Glomerular visceral epithelial cell (primary cell): ENCODE measurements at regions not wholly inside any gene's neighbourhood (a gene's known extent, or its start where the extent isn't known, plus 50 kb on each side); places are given as distances from the start of the nearest gene placed in this dataset.

ENCODE experiments used
- DNase-seq: peaks from one replicate; pipeline ENCODE4 v3.0.0-alpha.2; 2016; ENCODE audit errors: extremely low spot score

GRCh38 chr20:52820641-52821292, 151.4 kb upstream of the TSHZ2 start:
- DNase-seq = no peak

- no peak for DNase-seq
Measured at GRCh38 chr20:52818491-52818890, 153.7 kb upstream of the TSHZ2 start.

- DNase-seq = no peak
Measured at GRCh38 chr20:52817981-52818380, 154.2 kb upstream of the TSHZ2 start.

GRCh38 chr20:52817511-52817910, 154.6 kb upstream of the TSHZ2 start:
- no peak for DNase-seq

- DNase-seq = no peak
Measured at GRCh38 chr20:52814371-52814770, 157.8 kb upstream of the TSHZ2 start.

GRCh38 chr20:52812231-52812847, 159.8 kb upstream of the TSHZ2 start:
- no peak for DNase-seq

- no peak for DNase-seq
Measured at GRCh38 chr20:52809003-52809402, 163.2 kb upstream of the TSHZ2 start.

GRCh38 chr20:52806918-52807317, 165.2 kb upstream of the TSHZ2 start:
- no peak for DNase-seq

GRCh38 chr20:52805843-52806242, 166.3 kb upstream of the TSHZ2 start:
- no peak for DNase-seq

- DNase-seq = no peak
Measured at GRCh38 chr20:52805296-52805571, 166.9 kb upstream of the TSHZ2 start.

GRCh38 chr20:52804497-52805295, 167.5 kb upstream of the TSHZ2 start:
- no peak for DNase-seq

GRCh38 chr20:52801628-52802006, 170.5 kb upstream of the TSHZ2 start:
- no peak for DNase-seq

- no peak for DNase-seq
Measured at GRCh38 chr20:52800734-52801627, 171.2 kb upstream of the TSHZ2 start.

- DNase-seq = no peak
Measured at GRCh38 chr20:52799130-52799529, 173.0 kb upstream of the TSHZ2 start.

GRCh38 chr20:52798124-52798523, 174.0 kb upstream of the TSHZ2 start:
- no peak for DNase-seq

- no peak for DNase-seq
Measured at GRCh38 chr20:52794853-52795252, 177.3 kb upstream of the TSHZ2 start.

- no peak for DNase-seq
Measured at GRCh38 chr20:52793339-52793963, 178.7 kb upstream of the TSHZ2 start.

GRCh38 chr20:52791091-52791490, 181.1 kb upstream of the TSHZ2 start:
- DNase-seq = no peak

GRCh38 chr20:52789716-52790115, 182.4 kb upstream of the TSHZ2 start:
- no peak for DNase-seq

GRCh38 chr20:52787962-52788361, 184.2 kb upstream of the TSHZ2 start:
- no peak for DNase-seq

- no peak for DNase-seq
Measured at GRCh38 chr20:52787216-52787615, 184.9 kb upstream of the TSHZ2 start.

GRCh38 chr20:52785679-52786078, 186.5 kb upstream of the TSHZ2 start:
- DNase-seq = no peak
